ENCODE measurements at regions not wholly inside any gene's neighbourhood (a gene's known extent, or its start where the extent isn't known, plus 50 kb on each side); places are given as distances from the start of the nearest gene placed in this dataset.

DNA sequence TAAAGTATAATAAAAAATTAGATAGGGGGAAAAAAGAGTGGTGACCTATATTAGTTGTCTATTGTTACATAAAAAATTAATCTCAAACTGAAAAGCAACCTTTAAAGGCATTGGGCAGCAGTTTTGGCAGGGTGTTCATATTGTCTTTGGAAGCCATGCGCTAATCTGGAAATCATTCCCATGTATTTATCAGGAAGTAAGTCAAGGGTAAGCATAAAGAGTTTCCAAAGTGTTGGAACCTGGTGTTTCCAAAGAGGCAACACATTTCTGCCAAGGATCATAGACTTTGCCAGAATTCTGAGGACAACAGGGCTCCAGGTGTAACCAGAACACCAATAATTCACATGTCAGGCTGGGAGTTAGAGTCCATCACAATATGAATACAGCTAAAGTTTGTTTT, 55.7 kb upstream of the EGFR start:
- TF ChIP-seq, protein P1, sequence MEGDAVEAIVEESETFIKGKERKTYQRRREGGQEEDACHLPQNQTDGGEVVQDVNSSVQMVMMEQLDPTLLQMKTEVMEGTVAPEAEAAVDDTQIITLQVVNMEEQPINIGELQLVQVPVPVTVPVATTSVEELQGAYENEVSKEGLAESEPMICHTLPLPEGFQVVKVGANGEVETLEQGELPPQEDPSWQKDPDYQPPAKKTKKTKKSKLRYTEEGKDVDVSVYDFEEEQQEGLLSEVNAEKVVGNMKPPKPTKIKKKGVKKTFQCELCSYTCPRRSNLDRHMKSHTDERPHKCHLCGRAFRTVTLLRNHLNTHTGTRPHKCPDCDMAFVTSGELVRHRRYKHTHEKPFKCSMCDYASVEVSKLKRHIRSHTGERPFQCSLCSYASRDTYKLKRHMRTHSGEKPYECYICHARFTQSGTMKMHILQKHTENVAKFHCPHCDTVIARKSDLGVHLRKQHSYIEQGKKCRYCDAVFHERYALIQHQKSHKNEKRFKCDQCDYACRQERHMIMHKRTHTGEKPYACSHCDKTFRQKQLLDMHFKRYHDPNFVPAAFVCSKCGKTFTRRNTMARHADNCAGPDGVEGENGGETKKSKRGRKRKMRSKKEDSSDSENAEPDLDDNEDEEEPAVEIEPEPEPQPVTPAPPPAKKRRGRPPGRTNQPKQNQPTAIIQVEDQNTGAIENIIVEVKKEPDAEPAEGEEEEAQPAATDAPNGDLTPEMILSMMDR (IDR thresholded peaks at IDR 0.05): no peak
- TF ChIP-seq, protein P2, sequence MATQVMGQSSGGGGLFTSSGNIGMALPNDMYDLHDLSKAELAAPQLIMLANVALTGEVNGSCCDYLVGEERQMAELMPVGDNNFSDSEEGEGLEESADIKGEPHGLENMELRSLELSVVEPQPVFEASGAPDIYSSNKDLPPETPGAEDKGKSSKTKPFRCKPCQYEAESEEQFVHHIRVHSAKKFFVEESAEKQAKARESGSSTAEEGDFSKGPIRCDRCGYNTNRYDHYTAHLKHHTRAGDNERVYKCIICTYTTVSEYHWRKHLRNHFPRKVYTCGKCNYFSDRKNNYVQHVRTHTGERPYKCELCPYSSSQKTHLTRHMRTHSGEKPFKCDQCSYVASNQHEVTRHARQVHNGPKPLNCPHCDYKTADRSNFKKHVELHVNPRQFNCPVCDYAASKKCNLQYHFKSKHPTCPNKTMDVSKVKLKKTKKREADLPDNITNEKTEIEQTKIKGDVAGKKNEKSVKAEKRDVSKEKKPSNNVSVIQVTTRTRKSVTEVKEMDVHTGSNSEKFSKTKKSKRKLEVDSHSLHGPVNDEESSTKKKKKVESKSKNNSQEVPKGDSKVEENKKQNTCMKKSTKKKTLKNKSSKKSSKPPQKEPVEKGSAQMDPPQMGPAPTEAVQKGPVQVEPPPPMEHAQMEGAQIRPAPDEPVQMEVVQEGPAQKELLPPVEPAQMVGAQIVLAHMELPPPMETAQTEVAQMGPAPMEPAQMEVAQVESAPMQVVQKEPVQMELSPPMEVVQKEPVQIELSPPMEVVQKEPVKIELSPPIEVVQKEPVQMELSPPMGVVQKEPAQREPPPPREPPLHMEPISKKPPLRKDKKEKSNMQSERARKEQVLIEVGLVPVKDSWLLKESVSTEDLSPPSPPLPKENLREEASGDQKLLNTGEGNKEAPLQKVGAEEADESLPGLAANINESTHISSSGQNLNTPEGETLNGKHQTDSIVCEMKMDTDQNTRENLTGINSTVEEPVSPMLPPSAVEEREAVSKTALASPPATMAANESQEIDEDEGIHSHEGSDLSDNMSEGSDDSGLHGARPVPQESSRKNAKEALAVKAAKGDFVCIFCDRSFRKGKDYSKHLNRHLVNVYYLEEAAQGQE (IDR thresholded peaks at IDR 0.05; ENCODE audit: insufficient read depth in 1 of 2, low read depth in 2 of 2, low read length in 1 of 2): no peak
- TF ChIP-seq POLR2AphosphoS5 (IDR thresholded peaks at IDR 0.05; ENCODE audit: low read depth, low read length): no peak

All from Panc1 (cell line).